H1 (cell line): ENCODE measurements at regions not wholly inside any gene's neighbourhood (a gene's known extent, or its start where the extent isn't known, plus 50 kb on each side); places are given as distances from the start of the nearest gene placed in this dataset.

ENCODE experiments used
- CTCF ChIA-PET: fragments of 300-600 bp; sonication (Branson Sonifier 250); formaldehyde crosslinking; loops from one replicate; lab custom pipeline; 2021; ENCODE audit not compliant: partially characterized antibody; lab: Charles Lee
- POLR2A ChIA-PET: fragments of 300-600 bp; sonication (Branson Sonifier 250); formaldehyde crosslinking; loops from one replicate; lab custom pipeline; 2021; ENCODE audit warnings: inconsistent platforms; ENCODE audit not compliant: partially characterized antibody; lab: Charles Lee
- DNase-seq, 2 experiments: peaks; one replicate each; pipeline versions ENCODE4 v3.0.0 to v3.0.0-alpha.2; 2010 to 2022; ENCODE audit warnings: low spot score in 2 of 2, low read depth in 1 of 2, mixed read lengths in 1 of 2
- FAIRE-seq: peaks from 2 replicates; lab custom pipeline; 2011; peaks lifted over from hg19 to GRCh38; lab: Jason Lieb, UNC
- H2AFZ ChIP-seq: 2 replicates; pipeline ENCODE4 v1.8.1; 2012; ENCODE audit warnings: low read length, inconsistent platforms
- H2AK5ac ChIP-seq: 2 replicates; pipeline ENCODE4 v1.6.1; 2013; ENCODE audit warnings: low read depth, low read length
- H2BK120ac ChIP-seq: replicated peaks from 2 replicates; pipeline ENCODE3; 2013; ENCODE audit warnings: low read depth, low read length, inconsistent platforms
- H2BK12ac ChIP-seq: 2 replicates; pipeline ENCODE4 v1.6.1; 2013; ENCODE audit warnings: low read depth, low read length
- H2BK15ac ChIP-seq: 2 replicates; pipeline ENCODE4 v1.6.1; 2013; ENCODE audit warnings: low read length
- H2BK20ac ChIP-seq: 2 replicates; pipeline ENCODE4 v1.6.1; 2013; ENCODE audit warnings: low read length
- H2BK5ac ChIP-seq: 2 replicates; pipeline ENCODE4 v1.6.1; 2013; ENCODE audit warnings: low read depth, low read length
- H3K14ac ChIP-seq: 2 replicates; pipeline ENCODE4 v1.6.1; 2013; ENCODE audit warnings: inconsistent platforms; ENCODE audit not compliant: insufficient read length
- H3K18ac ChIP-seq: 2 replicates; pipeline ENCODE4 v1.6.1; 2013; ENCODE audit warnings: low read length; ENCODE audit errors: extremely low read depth
- H3K23ac ChIP-seq: 2 replicates; pipeline ENCODE4 v1.6.1; 2013; ENCODE audit warnings: inconsistent platforms; ENCODE audit not compliant: insufficient read length
- H3K23me2 ChIP-seq: 2 replicates; pipeline ENCODE4 v1.6.1; 2013; ENCODE audit warnings: low read depth, low read length
- H3K27ac ChIP-seq: 2 replicates; pipeline ENCODE4 v1.6.1; 2011; ENCODE audit warnings: low read depth, low read length, inconsistent platforms
- H3K27me3 ChIP-seq, 4 experiments: replicated peaks in 1 of 4; 1 replicate in 1 of 4; 2 replicates in 3 of 4; pipeline versions ENCODE4 v1.6.1 to v1.8.1; 2011 to 2013; ENCODE audit warnings: low read length in 3 of 4, mild to moderate bottlenecking in 3 of 4, inconsistent platforms in 2 of 4, mixed read lengths in 2 of 4, moderate library complexity in 1 of 4; ENCODE audit not compliant: control insufficient read depth in 3 of 4, insufficient read depth in 3 of 4; ENCODE audit errors: extremely low read depth in 1 of 4
- H3K36me3 ChIP-seq, 4 experiments: 2 replicates each; pipeline versions ENCODE4 v1.6.1 to v1.8.1; 2011 to 2013; ENCODE audit warnings: mild to moderate bottlenecking in 4 of 4, low read length in 3 of 4, moderate library complexity in 2 of 4, control low read depth in 1 of 4, inconsistent platforms in 1 of 4; ENCODE audit not compliant: insufficient read depth in 4 of 4, control insufficient read depth in 2 of 4
- H3K4ac ChIP-seq: replicated peaks from 2 replicates; pipeline ENCODE3; 2013; ENCODE audit warnings: low read length, low read depth, mixed read lengths, inconsistent platforms; ENCODE audit not compliant: insufficient read length
- H3K4me1 ChIP-seq, 4 experiments: replicated peaks in 1 of 4; 1 replicate in 1 of 4; 2 replicates in 3 of 4; pipeline versions ENCODE4 v1.6.1 to v1.8.1; 2011 to 2013; ENCODE audit warnings: low read length in 3 of 4, inconsistent platforms in 2 of 4, mixed read lengths in 1 of 4; ENCODE audit not compliant: insufficient read depth in 4 of 4, control insufficient read depth in 3 of 4
- H3K4me2 ChIP-seq, 2 experiments: 2 replicates each; pipeline versions ENCODE4 v1.6.1 to v1.8.1; 2011 to 2013; ENCODE audit warnings: low read depth in 2 of 2, low read length in 2 of 2, control low read depth in 1 of 2, inconsistent platforms in 1 of 2, mild to moderate bottlenecking in 1 of 2; ENCODE audit not compliant: insufficient read depth in 1 of 2
- H3K4me3 ChIP-seq, 4 experiments: fragments of 200-600, 300-600 bp in 1 of 4; sonication (generic), shearing (Covaris generic), sonication (Bioruptor Twin) in 1 of 4; 2 replicates each; pipeline versions ENCODE4 v1.5.1 to v1.8.1; 2011 to 2016; ENCODE audit warnings: low read length in 4 of 4, low read depth in 3 of 4, control low read depth in 2 of 4, inconsistent platforms in 2 of 4, mild to moderate bottlenecking in 2 of 4, mixed read lengths in 1 of 4, moderate library complexity in 1 of 4; ENCODE audit not compliant: insufficient read depth in 2 of 4; ENCODE audit errors: extremely low read depth in 1 of 4
- H3K56ac ChIP-seq: replicated peaks from 2 replicates; pipeline ENCODE3; 2013; ENCODE audit warnings: low read depth, mild to moderate bottlenecking, mixed read lengths, low read length, inconsistent platforms; ENCODE audit not compliant: insufficient read length
- H3K79me1 ChIP-seq: 2 replicates; pipeline ENCODE4 v1.6.1; 2013; ENCODE audit warnings: low read depth, low read length, control low read depth
- H3K79me2 ChIP-seq, 2 experiments: 2 replicates each; pipeline versions ENCODE4 v1.6.1 to v1.8.1; 2012 to 2013; ENCODE audit warnings: low read length in 2 of 2, mild to moderate bottlenecking in 2 of 2, inconsistent platforms in 1 of 2; ENCODE audit not compliant: insufficient read depth in 2 of 2, control insufficient read depth in 1 of 2
- H3K9ac ChIP-seq, 4 experiments: replicated peaks in 1 of 4; 1 replicate in 1 of 4; 2 replicates in 3 of 4; pipeline versions ENCODE4 v1.6.1 to v1.8.1; 2011 to 2013; ENCODE audit warnings: low read depth in 3 of 4, low read length in 3 of 4, control low read depth in 2 of 4, mild to moderate bottlenecking in 2 of 4, moderate library complexity in 2 of 4, inconsistent platforms in 1 of 4; ENCODE audit errors: extremely low read depth in 1 of 4
- H3K9me3 ChIP-seq, 2 experiments: 2 replicates each; pipeline versions ENCODE4 v1.6.1 to v1.8.1; 2012 to 2013; ENCODE audit warnings: mild to moderate bottlenecking in 2 of 2, moderate library complexity in 2 of 2, control low read depth in 1 of 2, inconsistent platforms in 1 of 2, low read depth in 1 of 2, low read length in 1 of 2, mixed read lengths in 1 of 2; ENCODE audit not compliant: insufficient read depth in 2 of 2
- H4K20me1 ChIP-seq, 2 experiments: replicated peaks in 1 of 2; 2 replicates each; pipeline versions ENCODE3 to v1.8.1; 2011 to 2013; ENCODE audit warnings: inconsistent platforms in 2 of 2, low read length in 2 of 2, mild to moderate bottlenecking in 1 of 2; ENCODE audit not compliant: insufficient read depth in 2 of 2, control insufficient read depth in 1 of 2
- H4K5ac ChIP-seq: 2 replicates; pipeline ENCODE4 v1.6.1; 2013; ENCODE audit warnings: low read length, low read depth, mixed read lengths, inconsistent platforms; ENCODE audit not compliant: insufficient read length
- H4K8ac ChIP-seq: 2 replicates; pipeline ENCODE4 v1.8.0; 2013; ENCODE audit warnings: mild to moderate bottlenecking, moderate library complexity, low read length, inconsistent platforms; ENCODE audit not compliant: insufficient read depth; ENCODE audit errors: extremely low read depth
- H4K91ac ChIP-seq: replicated peaks from 2 replicates; pipeline ENCODE3; 2013; ENCODE audit warnings: low read length, mixed read lengths, inconsistent platforms; ENCODE audit not compliant: insufficient read length
- MAFK ChIP-seq: IDR thresholded peaks from 2 replicates; pipeline ENCODE4 v1.6.1; 2012; ENCODE audit warnings: low read depth, mild to moderate bottlenecking, improper control_type of control experiment, low read length
- SIRT6 ChIP-seq: IDR thresholded peaks from one replicate; pipeline ENCODE4 v1.7.1; 2012; ENCODE audit warnings: low read length, inconsistent platforms
- WGBS, 2 experiments: shearing (Covaris generic) in 1 of 2; methylation state at CpG; one replicate each; pipeline versions ENCODE4 v1.1.6 to v1.1.7; 2013 to 2015; ENCODE audit warnings: low lambda C conversion rate in 2 of 2, mixed read lengths in 2 of 2, inconsistent platforms in 1 of 2, low coverage in 1 of 2, missing lambda C conversion rate in 1 of 2; ENCODE audit not compliant: insufficient replicate concordance in 2 of 2, insufficient coverage in 1 of 2, insufficient read length in 1 of 2; ENCODE audit errors: extremely low coverage in 1 of 2, missing lambda C conversion rate in 1 of 2; 5-methylcytosine and 5-hydroxymethylcytosine counted together

DNA sequence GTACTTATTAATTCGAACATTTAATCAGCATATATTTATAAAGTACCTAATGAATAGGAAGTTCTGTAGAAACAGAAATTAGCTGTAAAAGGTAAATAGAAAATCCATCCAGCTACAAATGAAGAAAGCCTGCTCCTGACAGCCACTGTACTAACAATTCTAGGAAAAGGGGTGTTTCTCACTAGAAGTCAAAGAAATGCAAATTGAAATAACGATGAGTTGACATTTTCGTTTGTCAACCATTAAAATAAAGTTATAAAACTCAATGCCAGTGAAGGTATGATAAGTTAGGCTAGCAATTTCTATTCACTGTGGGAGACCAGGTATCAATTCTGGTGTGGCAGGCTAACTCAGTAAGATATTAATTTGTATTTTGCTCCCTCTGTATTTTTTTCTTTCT is 198.0 kb downstream of the ARL4C start:
- Histone ChIP-seq H3K18ac (no peak overlapping the region), H4K91ac (no peak overlapping the region), H3K9me3 (no peaks in the 10 kb centered on the region), H3K4me2 (no peak overlapping the region), H3K23me2 (no peaks in the 10 kb centered on the region), H3K79me2 (no peaks in the 10 kb centered on the region)
- ChIA-PET CTCF (interaction anchor here (1.1 to 1.7 kb wide), 3 partner anchors 8 to 203 kb away, joined by 3 to 5 read pairs (median 4); no protein-coding TSS in a partner anchor), POLR2A (no interaction called here)
- TF ChIP-seq SIRT6 (no peak), MAFK (peak; percentile 69; the same call in 1 of the 2 replicates)
- TF ChIP-seq, all 59 proteins: peak for 1
- Histone ChIP-seq H2AFZ (no peak overlapping the region), H3K36me3 (no peaks in the 10 kb centered on the region; a peak in 1 of 8 replicates), H3K27me3 (no peaks in the 10 kb centered on the region), H3K14ac (no peak overlapping the region), H2BK15ac (no peak overlapping the region), H3K4me3 (no peak overlapping the region), H2BK20ac (no peak overlapping the region), H2BK5ac (no peak overlapping the region), H4K20me1 (no peaks in the 10 kb centered on the region), H3K4me1 (0 out of 7 replicates have a peak, but pooled peaks cover 0 to 2% (median 0%) of the 10 kb centered on the region in 4 experiments), H3K23ac (no peak overlapping the region), H3K9ac (no peak overlapping the region), H4K8ac (no peak overlapping the region), H3K56ac (no peak overlapping the region), H3K79me1 (no peaks in the 10 kb centered on the region), H2AK5ac (no peak overlapping the region), H3K27ac (no peak overlapping the region), H2BK12ac (no peak overlapping the region), H3K4ac (no peak overlapping the region), H4K5ac (no peak overlapping the region), H2BK120ac (no peak overlapping the region)
- FAIRE-seq: no peak
- no peak for DNase-seq
- WGBS, 2 experiments: 87% methylated on average over 3 of the region's 3 CpGs; no CpG with 5 or more reads in 1 of the 2 experiments
